ENCODE measurements at regions not wholly inside any gene's neighbourhood (a gene's known extent, or its start where the extent isn't known, plus 50 kb on each side); places are given as distances from the start of the nearest gene placed in this dataset.
A peak's percentile ranks its signal among the peaks of the same experiment; 100 is the strongest.

DNA sequence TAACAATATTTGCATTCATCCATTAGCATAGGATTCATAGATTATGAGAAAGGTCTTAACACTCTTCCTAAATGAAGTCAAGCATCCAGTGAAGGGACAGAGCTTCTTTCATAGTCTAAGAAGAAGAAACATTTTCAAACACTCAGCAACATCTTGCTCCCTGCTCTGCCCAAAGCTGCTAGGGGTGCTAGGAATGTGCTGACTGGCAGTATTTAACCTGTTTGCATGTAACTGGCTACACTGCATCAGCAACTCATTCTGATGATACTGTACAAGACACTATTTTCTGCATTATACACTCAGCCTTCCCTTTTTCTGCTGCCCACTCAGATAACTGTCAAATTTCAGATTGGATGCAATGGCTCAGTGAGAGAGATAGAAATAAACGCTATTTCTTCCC lies 495.1 kb upstream of the ARID1B start:
- TF ChIP-seq, protein P1, sequence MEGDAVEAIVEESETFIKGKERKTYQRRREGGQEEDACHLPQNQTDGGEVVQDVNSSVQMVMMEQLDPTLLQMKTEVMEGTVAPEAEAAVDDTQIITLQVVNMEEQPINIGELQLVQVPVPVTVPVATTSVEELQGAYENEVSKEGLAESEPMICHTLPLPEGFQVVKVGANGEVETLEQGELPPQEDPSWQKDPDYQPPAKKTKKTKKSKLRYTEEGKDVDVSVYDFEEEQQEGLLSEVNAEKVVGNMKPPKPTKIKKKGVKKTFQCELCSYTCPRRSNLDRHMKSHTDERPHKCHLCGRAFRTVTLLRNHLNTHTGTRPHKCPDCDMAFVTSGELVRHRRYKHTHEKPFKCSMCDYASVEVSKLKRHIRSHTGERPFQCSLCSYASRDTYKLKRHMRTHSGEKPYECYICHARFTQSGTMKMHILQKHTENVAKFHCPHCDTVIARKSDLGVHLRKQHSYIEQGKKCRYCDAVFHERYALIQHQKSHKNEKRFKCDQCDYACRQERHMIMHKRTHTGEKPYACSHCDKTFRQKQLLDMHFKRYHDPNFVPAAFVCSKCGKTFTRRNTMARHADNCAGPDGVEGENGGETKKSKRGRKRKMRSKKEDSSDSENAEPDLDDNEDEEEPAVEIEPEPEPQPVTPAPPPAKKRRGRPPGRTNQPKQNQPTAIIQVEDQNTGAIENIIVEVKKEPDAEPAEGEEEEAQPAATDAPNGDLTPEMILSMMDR (IDR thresholded peaks at IDR 0.05; ENCODE audit: low read depth, low read length), result no peak
- Histone ChIP-seq H3K27me3 (ENCODE audit: insufficient read depth, low read depth, severe bottlenecking) (no peaks in the 10 kb centered on the region), H3K36me3 (no peaks in the 10 kb centered on the region), H3K27ac (no peak overlapping the region), H3K4me3 (ENCODE audit: low read depth, low read length) (no peak overlapping the region), H3K9me3 (ENCODE audit: severe bottlenecking) (peaks cover 5% of the 10 kb centered on the region)
- no peak for DNase-seq

DNA sequence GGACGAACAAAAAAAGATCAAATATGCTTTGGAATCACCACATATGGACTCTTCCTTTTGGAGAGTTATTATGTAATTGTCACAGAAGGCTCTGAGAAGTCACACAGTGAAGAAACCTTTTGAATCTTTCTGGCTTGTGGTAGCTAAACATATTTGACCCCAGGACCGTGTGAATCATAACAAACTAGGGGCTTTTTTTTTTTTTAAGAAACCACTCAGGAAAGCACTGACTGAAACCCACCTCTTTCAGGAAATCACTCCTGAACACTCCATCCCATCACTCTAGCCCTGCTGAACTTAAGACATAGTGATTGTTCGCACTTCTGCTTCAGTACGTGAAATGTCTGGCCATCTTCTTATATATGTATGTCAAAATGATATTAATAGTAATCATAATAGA lies 495.9 kb upstream of the ARID1B start:
- no peaks in the 10 kb centered on the region for H3K36me3 ChIP-seq
- TF ChIP-seq, protein P1 (IDR thresholded peaks at IDR 0.05; ENCODE audit: low read depth, low read length), result no peak
- no peak overlapping the region for H3K27ac ChIP-seq
- no peak overlapping the region for H3K4me3 ChIP-seq (ENCODE audit: low read depth, low read length)
- peaks cover 9% of the 10 kb centered on the region for H3K9me3 ChIP-seq (ENCODE audit: severe bottlenecking)
- no peak for DNase-seq
- no peaks in the 10 kb centered on the region for H3K27me3 ChIP-seq (ENCODE audit: insufficient read depth, low read depth, severe bottlenecking)

DNA sequence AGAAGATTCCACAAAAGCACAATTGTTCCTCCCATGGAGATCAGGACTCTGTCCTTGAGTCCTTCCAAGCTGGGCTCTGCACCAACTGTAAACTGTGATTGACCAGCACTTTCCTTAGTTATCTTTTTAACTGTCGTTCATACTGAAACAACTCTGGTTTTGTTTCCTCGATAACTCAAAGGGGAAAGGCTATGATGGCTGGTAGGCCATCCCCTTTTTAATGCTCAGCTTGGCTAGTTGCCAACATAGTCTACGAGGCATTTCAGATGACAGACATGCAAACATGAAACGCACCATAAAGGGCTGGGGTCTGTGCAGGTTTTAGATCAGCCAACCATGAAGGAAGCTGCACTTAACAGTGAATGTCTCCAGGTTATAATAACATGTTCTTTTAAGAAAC lies 497.1 kb upstream of the ARID1B start:
- TF ChIP-seq, protein P1 (IDR thresholded peaks at IDR 0.05; ENCODE audit: low read depth, low read length), result no peak
- no peaks in the 10 kb centered on the region for H3K27me3 ChIP-seq (ENCODE audit: insufficient read depth, low read depth, severe bottlenecking)
- H3K9me3 ChIP-seq (ENCODE audit: severe bottlenecking), result peaks cover 9% of the 10 kb centered on the region
- peak overlapping the region; percentile 66 for H3K27ac ChIP-seq
- no peak overlapping the region for H3K4me3 ChIP-seq (ENCODE audit: low read depth, low read length)
- DNase-seq, result peak; percentile 48
- no peaks in the 10 kb centered on the region for H3K36me3 ChIP-seq

DNA sequence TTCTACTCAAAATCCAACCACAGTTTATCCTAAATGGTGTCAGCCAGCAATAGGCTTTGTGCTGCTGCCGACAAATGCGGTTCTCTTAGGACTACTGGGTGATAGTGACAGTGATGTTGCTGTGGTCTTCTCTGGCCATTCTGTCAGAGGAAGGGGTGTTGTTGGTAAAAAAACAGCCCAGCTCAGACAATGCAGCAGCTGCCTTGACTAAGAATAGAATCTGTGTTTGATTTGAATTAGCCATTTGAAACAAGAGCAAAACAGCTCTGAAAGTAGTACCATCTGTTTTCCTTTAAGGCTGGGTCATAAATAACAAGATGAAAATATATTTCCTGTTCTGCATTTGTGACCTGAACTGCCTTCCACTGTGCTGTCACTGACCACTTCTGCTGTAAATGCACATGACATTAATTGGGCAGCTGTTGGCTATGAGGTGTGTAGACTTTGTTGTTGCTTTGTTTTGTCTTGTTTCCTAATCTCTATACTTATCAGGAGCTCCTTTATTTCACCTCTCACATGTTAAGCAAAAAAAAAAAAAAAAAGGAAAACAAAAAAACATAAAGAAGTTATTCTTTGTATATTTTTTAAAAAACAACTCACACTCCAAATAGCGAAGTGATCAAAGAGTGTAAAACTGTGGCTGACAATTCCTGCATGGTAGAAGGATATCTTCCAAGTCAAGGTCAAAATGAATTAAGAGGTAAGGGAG lies 497.8 kb upstream of the ARID1B start:
- peak; percentile 57 for DNase-seq
- H3K27ac ChIP-seq, result peak overlapping the region; percentile 66
- no peak overlapping the region; the same call in 1 of the 2 replicates for H3K4me3 ChIP-seq (ENCODE audit: low read depth, low read length)
- peaks cover 9% of the 10 kb centered on the region for H3K9me3 ChIP-seq (ENCODE audit: severe bottlenecking)
- no peaks in the 10 kb centered on the region for H3K36me3 ChIP-seq
- TF ChIP-seq, protein P1 (IDR thresholded peaks at IDR 0.05; ENCODE audit: low read depth, low read length), result no peak
- H3K27me3 ChIP-seq (ENCODE audit: insufficient read depth, low read depth, severe bottlenecking), result no peaks in the 10 kb centered on the region

DNA sequence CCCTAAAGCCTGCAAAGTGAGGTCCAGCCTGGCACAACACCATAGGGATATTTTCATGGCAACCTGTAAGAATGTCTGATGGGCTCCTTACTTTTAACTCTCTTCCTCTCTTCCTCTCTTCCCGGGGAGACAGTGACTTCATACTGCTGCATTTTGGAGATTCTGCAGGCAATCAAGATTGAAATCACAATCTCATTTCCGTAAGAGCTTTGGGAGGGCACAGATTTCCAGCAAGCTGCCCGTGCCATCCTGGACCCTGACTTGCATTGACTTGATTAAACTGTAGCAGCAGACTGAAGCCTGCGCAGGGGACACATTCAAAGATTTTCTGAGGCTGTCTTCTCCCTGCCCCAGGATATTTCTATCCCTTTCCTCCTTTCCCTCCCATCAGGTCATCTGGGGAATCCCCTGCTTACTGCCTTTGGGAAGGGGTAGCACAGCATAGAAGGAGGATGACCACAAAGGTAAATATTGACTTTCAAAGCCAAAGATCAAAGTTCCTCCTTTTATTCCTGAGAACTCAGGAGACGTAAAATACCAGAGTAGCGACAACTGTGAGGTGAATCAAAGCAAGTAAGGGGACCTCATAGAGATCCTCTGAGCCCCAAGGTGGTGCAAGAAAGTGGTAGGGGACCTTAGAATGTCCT lies 504.0 kb upstream of the ARID1B start:
- Histone ChIP-seq H3K36me3 (no peaks in the 10 kb centered on the region), H3K9me3 (ENCODE audit: severe bottlenecking) (peaks cover 9% of the 10 kb centered on the region), H3K27ac (no peak overlapping the region), H3K4me3 (ENCODE audit: low read depth, low read length) (no peak overlapping the region), H3K27me3 (ENCODE audit: insufficient read depth, low read depth, severe bottlenecking) (no peaks in the 10 kb centered on the region)
- no peak for DNase-seq
- TF ChIP-seq, protein P1 (IDR thresholded peaks at IDR 0.05; ENCODE audit: low read depth, low read length), result no peak

All from WERI-Rb-1 (cell line).